ENCODE measurements at regions not wholly inside any gene's neighbourhood (a gene's known extent, or its start where the extent isn't known, plus 50 kb on each side); places are given as distances from the start of the nearest gene placed in this dataset.

GRCh38 chrX:107537815-107538214, 88.4 kb downstream of the FRMPD3 start:
- Histone ChIP-seq H3F3A (replicated peaks; ENCODE audit: low read depth) (no peaks in the 10 kb centered on the region), H3K4me2 (no peak overlapping the region), H3K27ac (ENCODE audit: low read depth) (no peak overlapping the region), H3K36me3 (ENCODE audit: insufficient read depth) (no peaks in the 10 kb centered on the region), H3K27me3 (ENCODE audit: insufficient read depth) (no peaks in the 10 kb centered on the region), H3K4me3 (no peak overlapping the region), H3K9me2 (ENCODE audit: insufficient read depth) (no peaks in the 10 kb centered on the region), H3K79me2 (replicated peaks; ENCODE audit: insufficient read depth) (no peaks in the 10 kb centered on the region), H3K4me1 (ENCODE audit: insufficient read depth) (no peaks in the 10 kb centered on the region), H4K20me1 (replicated peaks; ENCODE audit: insufficient read depth) (no peaks in the 10 kb centered on the region), H2AFZ (no peak overlapping the region)
- Mint-ChIP-seq H3K9me3 (no peaks in the 10 kb centered on the region), H3K27ac (no peak overlapping the region), H3K4me3 (no peak overlapping the region), H3K27me3 (ENCODE audit: insufficient read depth, low read depth, poor library complexity) (no peaks in the 10 kb centered on the region), H3K36me3 (ENCODE audit: low read depth) (no peaks in the 10 kb centered on the region), H3K4me1 (peaks cover 2% of the 10 kb centered on the region)
- DNase-seq (ENCODE audit: low spot score) = peak; percentile 85
- peak; percentile 82 for ATAC-seq
- TF ChIP-seq CREB1 (CRISPR knock-in tag; IDR thresholded peaks at IDR 0.05; ENCODE audit: low read depth) = no peak
- no peak for TF ChIP-seq POLR2AphosphoS5 (IDR thresholded peaks at IDR 0.05; ENCODE audit: low read depth)
- TF ChIP-seq, protein P1, sequence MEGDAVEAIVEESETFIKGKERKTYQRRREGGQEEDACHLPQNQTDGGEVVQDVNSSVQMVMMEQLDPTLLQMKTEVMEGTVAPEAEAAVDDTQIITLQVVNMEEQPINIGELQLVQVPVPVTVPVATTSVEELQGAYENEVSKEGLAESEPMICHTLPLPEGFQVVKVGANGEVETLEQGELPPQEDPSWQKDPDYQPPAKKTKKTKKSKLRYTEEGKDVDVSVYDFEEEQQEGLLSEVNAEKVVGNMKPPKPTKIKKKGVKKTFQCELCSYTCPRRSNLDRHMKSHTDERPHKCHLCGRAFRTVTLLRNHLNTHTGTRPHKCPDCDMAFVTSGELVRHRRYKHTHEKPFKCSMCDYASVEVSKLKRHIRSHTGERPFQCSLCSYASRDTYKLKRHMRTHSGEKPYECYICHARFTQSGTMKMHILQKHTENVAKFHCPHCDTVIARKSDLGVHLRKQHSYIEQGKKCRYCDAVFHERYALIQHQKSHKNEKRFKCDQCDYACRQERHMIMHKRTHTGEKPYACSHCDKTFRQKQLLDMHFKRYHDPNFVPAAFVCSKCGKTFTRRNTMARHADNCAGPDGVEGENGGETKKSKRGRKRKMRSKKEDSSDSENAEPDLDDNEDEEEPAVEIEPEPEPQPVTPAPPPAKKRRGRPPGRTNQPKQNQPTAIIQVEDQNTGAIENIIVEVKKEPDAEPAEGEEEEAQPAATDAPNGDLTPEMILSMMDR (conservative IDR thresholded peaks at IDR 0.05; ENCODE audit: low read depth in 2 of 2) = peak; percentile 62 to 79

GRCh38 chrX:107541244-107541643, 87.1 kb upstream of the PRPS1 start:
- H4K20me1 ChIP-seq (replicated peaks; ENCODE audit: insufficient read depth) = no peaks in the 10 kb centered on the region
- H3K4me2 ChIP-seq = no peak overlapping the region
- no peak overlapping the region for H3K4me3 ChIP-seq
- no peak overlapping the region for H3K27ac ChIP-seq (ENCODE audit: low read depth)
- H3K27me3 ChIP-seq (ENCODE audit: insufficient read depth) = no peaks in the 10 kb centered on the region
- ATAC-seq (no peak), DNase-seq (ENCODE audit: low spot score) (no peak)
- H3K4me1 ChIP-seq (ENCODE audit: insufficient read depth) = no peaks in the 10 kb centered on the region
- H3K36me3 Mint-ChIP-seq (ENCODE audit: low read depth) = no peaks in the 10 kb centered on the region
- H3K4me1 Mint-ChIP-seq = peaks cover 7% of the 10 kb centered on the region
- H3K9me3 Mint-ChIP-seq = no peaks in the 10 kb centered on the region
- no peaks in the 10 kb centered on the region for H3K9me2 ChIP-seq (ENCODE audit: insufficient read depth)
- H3F3A ChIP-seq (replicated peaks; ENCODE audit: low read depth) = no peaks in the 10 kb centered on the region
- H3K4me3 Mint-ChIP-seq = no peak overlapping the region
- H3K79me2 ChIP-seq (replicated peaks; ENCODE audit: insufficient read depth) = no peaks in the 10 kb centered on the region
- no peak overlapping the region for H2AFZ ChIP-seq
- H3K36me3 ChIP-seq (ENCODE audit: insufficient read depth) = no peaks in the 10 kb centered on the region
- no peak overlapping the region for H3K27ac Mint-ChIP-seq
- peaks cover 3% of the 10 kb centered on the region for H3K27me3 Mint-ChIP-seq (ENCODE audit: insufficient read depth, low read depth, poor library complexity)
- no peak for TF ChIP-seq CREB1 (CRISPR knock-in tag; IDR thresholded peaks at IDR 0.05; ENCODE audit: low read depth)
- TF ChIP-seq EZH2 (IDR thresholded peaks at IDR 0.05; ENCODE audit: low read depth, unreplicated experiment) = no peak
- TF ChIP-seq NANOG (IDR thresholded peaks at IDR 0.05; ENCODE audit: borderline replicate concordance) = no peak
- TF ChIP-seq, protein P1 (conservative IDR thresholded peaks at IDR 0.05; ENCODE audit: low read depth in 2 of 2) = no peak
- TF ChIP-seq, protein P2, sequence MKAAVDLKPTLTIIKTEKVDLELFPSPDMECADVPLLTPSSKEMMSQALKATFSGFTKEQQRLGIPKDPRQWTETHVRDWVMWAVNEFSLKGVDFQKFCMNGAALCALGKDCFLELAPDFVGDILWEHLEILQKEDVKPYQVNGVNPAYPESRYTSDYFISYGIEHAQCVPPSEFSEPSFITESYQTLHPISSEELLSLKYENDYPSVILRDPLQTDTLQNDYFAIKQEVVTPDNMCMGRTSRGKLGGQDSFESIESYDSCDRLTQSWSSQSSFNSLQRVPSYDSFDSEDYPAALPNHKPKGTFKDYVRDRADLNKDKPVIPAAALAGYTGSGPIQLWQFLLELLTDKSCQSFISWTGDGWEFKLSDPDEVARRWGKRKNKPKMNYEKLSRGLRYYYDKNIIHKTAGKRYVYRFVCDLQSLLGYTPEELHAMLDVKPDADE (IDR thresholded peaks at IDR 0.05) = no peak
- no peak for TF ChIP-seq JUNB (IDR thresholded peaks at IDR 0.05; ENCODE audit: unreplicated experiment)
- no peak for TF ChIP-seq POLR2AphosphoS5 (IDR thresholded peaks at IDR 0.05; ENCODE audit: low read depth)
- no peak for TF ChIP-seq ZNF114 (CRISPR knock-in tag; IDR thresholded peaks at IDR 0.05)
- TF ChIP-seq EZH2phosphoT487 (IDR thresholded peaks at IDR 0.05; ENCODE audit: unreplicated experiment) = no peak
- no peak for TF ChIP-seq STAT1 (IDR thresholded peaks at IDR 0.05; ENCODE audit: unreplicated experiment)
- TF ChIP-seq, protein P3, sequence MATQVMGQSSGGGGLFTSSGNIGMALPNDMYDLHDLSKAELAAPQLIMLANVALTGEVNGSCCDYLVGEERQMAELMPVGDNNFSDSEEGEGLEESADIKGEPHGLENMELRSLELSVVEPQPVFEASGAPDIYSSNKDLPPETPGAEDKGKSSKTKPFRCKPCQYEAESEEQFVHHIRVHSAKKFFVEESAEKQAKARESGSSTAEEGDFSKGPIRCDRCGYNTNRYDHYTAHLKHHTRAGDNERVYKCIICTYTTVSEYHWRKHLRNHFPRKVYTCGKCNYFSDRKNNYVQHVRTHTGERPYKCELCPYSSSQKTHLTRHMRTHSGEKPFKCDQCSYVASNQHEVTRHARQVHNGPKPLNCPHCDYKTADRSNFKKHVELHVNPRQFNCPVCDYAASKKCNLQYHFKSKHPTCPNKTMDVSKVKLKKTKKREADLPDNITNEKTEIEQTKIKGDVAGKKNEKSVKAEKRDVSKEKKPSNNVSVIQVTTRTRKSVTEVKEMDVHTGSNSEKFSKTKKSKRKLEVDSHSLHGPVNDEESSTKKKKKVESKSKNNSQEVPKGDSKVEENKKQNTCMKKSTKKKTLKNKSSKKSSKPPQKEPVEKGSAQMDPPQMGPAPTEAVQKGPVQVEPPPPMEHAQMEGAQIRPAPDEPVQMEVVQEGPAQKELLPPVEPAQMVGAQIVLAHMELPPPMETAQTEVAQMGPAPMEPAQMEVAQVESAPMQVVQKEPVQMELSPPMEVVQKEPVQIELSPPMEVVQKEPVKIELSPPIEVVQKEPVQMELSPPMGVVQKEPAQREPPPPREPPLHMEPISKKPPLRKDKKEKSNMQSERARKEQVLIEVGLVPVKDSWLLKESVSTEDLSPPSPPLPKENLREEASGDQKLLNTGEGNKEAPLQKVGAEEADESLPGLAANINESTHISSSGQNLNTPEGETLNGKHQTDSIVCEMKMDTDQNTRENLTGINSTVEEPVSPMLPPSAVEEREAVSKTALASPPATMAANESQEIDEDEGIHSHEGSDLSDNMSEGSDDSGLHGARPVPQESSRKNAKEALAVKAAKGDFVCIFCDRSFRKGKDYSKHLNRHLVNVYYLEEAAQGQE (IDR thresholded peaks at IDR 0.05; ENCODE audit: unreplicated experiment) = no peak
